AG10803 (cell line): ENCODE measurements at regions not wholly inside any gene's neighbourhood (a gene's known extent, or its start where the extent isn't known, plus 50 kb on each side); places are given as distances from the start of the nearest gene placed in this dataset.

ENCODE experiments used
- DNase-seq: peaks from one replicate; pipeline ENCODE4 v3.0.0; 2010; ENCODE audit warnings: low read depth
- H3K4me3 ChIP-seq: 2 replicates; pipeline ENCODE4 v1.5.1; 2011; ENCODE audit warnings: mild to moderate bottlenecking, low read length, control low read depth
- TF ChIP-seq, protein P1 (sequence below): conservative IDR thresholded peaks from 2 replicates; pipeline ENCODE4 v1.5.1; 2011; ENCODE audit warnings: mild to moderate bottlenecking, low read length, control low read depth, inconsistent platforms

DNA sequence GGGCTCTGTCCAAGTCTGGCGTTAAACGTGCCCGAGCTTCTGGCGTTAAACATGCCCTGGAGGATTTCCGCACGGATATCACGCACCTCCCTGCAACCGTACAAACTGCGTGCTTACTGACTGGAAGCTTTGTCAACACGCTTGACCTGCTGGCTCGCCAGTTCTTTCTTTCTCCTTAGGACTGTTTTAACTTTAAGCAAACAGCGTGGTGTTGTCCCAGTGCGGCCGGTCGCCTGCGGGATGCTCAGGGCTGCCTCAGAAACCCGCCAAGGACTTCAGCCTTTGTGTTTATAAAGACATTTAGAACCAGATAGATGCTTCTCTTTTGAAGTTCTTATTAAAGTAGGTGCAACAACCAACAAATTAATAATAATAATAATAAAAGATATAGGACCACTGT is 946.0 kb downstream of the RAB28 start:
- no peak overlapping the region for H3K4me3 ChIP-seq
- TF ChIP-seq, protein P1, sequence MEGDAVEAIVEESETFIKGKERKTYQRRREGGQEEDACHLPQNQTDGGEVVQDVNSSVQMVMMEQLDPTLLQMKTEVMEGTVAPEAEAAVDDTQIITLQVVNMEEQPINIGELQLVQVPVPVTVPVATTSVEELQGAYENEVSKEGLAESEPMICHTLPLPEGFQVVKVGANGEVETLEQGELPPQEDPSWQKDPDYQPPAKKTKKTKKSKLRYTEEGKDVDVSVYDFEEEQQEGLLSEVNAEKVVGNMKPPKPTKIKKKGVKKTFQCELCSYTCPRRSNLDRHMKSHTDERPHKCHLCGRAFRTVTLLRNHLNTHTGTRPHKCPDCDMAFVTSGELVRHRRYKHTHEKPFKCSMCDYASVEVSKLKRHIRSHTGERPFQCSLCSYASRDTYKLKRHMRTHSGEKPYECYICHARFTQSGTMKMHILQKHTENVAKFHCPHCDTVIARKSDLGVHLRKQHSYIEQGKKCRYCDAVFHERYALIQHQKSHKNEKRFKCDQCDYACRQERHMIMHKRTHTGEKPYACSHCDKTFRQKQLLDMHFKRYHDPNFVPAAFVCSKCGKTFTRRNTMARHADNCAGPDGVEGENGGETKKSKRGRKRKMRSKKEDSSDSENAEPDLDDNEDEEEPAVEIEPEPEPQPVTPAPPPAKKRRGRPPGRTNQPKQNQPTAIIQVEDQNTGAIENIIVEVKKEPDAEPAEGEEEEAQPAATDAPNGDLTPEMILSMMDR: no peak
- DNase-seq: no peak

DNA sequence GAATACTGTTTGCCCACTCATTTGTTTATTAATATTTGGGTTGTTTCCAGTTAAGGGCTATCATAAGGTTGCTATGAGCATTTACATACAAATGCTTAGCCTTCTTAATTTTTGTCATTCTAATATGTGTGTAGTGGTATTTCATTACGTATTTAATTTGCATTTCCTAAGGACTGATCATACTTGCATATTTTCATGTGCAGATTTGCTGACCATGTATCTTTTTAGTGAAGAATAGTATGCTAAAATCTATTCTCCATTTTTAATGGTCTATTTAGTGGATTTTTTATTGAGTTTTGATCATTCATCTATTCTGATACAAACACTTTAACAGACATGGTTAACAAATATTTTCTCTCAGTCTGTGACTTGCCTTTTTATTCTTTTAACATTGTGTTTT is 949.5 kb downstream of the RAB28 start:
- TF ChIP-seq, protein P1: no peak
- no peak for DNase-seq
- H3K4me3 ChIP-seq: no peak overlapping the region

- TF ChIP-seq, protein P1: no peak
- DNase-seq: no peak
Measured at GRCh38 chr4:12519426-12519825, 964.7 kb downstream of the RAB28 start.

DNA sequence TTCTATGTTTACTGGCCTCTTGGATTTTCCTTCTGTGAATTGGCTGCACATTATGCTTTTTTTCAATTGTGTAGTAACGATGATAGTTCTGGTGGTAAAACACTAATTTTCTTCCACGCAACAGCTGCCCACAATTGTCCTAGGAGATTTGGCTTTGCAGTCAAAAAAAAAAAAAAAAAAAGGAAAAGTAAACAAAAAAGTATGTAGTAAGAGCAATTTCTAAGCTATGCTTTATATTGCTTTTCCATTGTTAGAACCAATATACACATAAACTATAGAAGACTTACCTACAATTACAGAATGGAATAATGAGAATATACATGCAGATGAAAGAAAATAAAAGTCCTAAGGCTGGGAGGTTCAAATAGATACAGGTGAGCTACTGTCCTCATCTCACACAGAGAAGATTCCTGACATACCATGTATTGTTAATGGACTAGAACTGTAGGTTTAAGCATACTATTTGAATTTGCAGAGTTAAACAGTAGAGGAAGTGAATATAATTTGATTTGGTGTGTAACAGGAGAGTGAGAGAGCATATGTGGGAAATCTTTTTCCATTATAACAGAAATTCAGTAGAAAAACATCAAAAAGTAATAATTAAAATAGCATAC is 976.2 kb downstream of the RAB28 start:
- DNase-seq: no peak
- no peak overlapping the region for H3K4me3 ChIP-seq
- TF ChIP-seq, protein P1: no peak

More at GRCh38 chr4:12519426-12519825, 964.7 kb downstream of the RAB28 start:
- no peak overlapping the region for H3K4me3 ChIP-seq

- DNase-seq: no peak
- H3K4me3 ChIP-seq: no peak overlapping the region
- TF ChIP-seq, protein P1: no peak
Measured at GRCh38 chr4:12500409-12500808, 983.7 kb downstream of the RAB28 start.

DNA sequence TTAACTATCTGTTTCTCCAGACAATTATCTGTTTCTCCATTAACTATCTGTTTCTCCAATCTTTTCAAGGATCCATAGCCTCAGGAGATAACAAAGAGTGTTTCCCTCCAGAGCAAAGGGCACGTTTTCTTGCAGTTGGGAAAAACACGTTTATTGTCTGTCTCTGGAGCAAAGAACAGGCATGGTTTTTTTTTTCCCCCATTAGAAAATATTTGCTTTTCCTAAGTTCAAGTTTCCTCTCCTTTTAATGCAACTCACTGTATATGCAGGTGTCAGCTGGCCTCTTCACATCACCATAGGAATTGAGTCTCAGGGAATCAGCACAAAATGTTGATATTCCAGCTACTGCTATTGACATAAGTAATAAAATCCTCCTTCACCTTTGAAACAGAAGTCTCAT is 984.4 kb downstream of the RAB28 start:
- TF ChIP-seq, protein P1: no peak
- H3K4me3 ChIP-seq: no peak overlapping the region
- DNase-seq: no peak

DNA sequence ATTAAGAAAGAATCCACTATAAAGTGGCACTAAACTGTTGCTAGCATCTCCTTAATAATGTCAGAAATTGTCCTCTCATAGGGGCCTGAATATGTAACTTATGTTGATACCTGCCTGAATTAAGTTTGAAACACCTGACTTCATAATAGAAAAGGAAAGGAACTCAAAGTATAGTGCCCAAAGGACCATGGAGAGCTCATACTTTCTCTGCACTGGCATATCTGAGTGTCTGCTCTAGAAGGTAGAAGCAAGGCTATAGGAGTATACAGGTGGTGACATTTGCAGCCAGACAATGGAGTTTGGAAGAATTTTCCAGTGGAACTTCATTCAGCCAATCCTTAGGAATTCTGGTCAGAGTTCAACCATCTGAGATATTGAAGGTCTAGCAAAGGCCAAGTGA is 988.9 kb downstream of the RAB28 start:
- no peak overlapping the region for H3K4me3 ChIP-seq
- TF ChIP-seq, protein P1: no peak
- no peak for DNase-seq
